Naive thymus-derived CD8-positive, alpha-beta T cell (primary cell): ENCODE measurements at regions not wholly inside any gene's neighbourhood (a gene's known extent, or its start where the extent isn't known, plus 50 kb on each side); places are given as distances from the start of the nearest gene placed in this dataset.
"Not testable (repeated sequence)": the region's sequence is repeated elsewhere in the genome, so short reads cannot be mapped to it uniquely, and the experiment has no call there.

Source experiments
- ATAC-seq, 2 donors: fragments of 150-1000 bp; cut with Tn5 transposase in 1 of 2; sonication (Bioruptor Pico), chemical (Tn5 transposase) in 1 of 2; 1 replicate in 1 of 2; 2 replicates in 1 of 2; pipeline ENCODE4 v1.10.0; 2021; ENCODE audit warnings: mild to moderate bottlenecking in 2 of 2, moderate library complexity in 2 of 2
- POLR2A ChIA-PET: fragments of 350-600 bp; sonication (Branson Sonifier 250); formaldehyde crosslinking; loops from one replicate; lab custom pipeline; 2021; ENCODE audit warnings: antibody characterized with exemption; lab: Charles Lee
- DNase-seq, 10 donors: peaks; one replicate each; pipeline versions ENCODE4 v3.0.0 to v3.0.0-alpha.2; 2020 to 2022
- H3K27ac Mint-ChIP-seq, 10 donors: one replicate each; pipeline ENCODE4 v1.8.0; 2020 to 2022; ENCODE audit warnings: mild to moderate bottlenecking in 10 of 10, mixed read lengths in 10 of 10, moderate library complexity in 4 of 10, inconsistent platforms in 1 of 10
- H3K27me3 Mint-ChIP-seq, 5 donors: one replicate each; pipeline ENCODE4 v1.8.0; 2021 to 2022; ENCODE audit warnings: mixed read lengths in 5 of 5
- H3K36me3 Mint-ChIP-seq, 3 donors: one replicate each; pipeline ENCODE4 v1.8.0; 2020 to 2022; ENCODE audit warnings: mixed read lengths in 3 of 3, mild to moderate bottlenecking in 2 of 3, inconsistent platforms in 1 of 3
- H3K4me1 Mint-ChIP-seq, 4 donors: one replicate each; pipeline ENCODE4 v1.8.0; 2021 to 2022; ENCODE audit warnings: mixed read lengths in 4 of 4
- H3K4me3 Mint-ChIP-seq, 10 donors: one replicate each; pipeline ENCODE4 v1.8.0; 2020 to 2022; ENCODE audit warnings: mild to moderate bottlenecking in 10 of 10, mixed read lengths in 10 of 10, moderate library complexity in 6 of 10, inconsistent platforms in 1 of 10
- H3K9me3 Mint-ChIP-seq, 9 donors: one replicate each; pipeline ENCODE4 v1.8.0; 2020 to 2022; ENCODE audit warnings: mixed read lengths in 9 of 9, mild to moderate bottlenecking in 3 of 9, inconsistent platforms in 1 of 9, moderate library complexity in 1 of 9

DNA sequence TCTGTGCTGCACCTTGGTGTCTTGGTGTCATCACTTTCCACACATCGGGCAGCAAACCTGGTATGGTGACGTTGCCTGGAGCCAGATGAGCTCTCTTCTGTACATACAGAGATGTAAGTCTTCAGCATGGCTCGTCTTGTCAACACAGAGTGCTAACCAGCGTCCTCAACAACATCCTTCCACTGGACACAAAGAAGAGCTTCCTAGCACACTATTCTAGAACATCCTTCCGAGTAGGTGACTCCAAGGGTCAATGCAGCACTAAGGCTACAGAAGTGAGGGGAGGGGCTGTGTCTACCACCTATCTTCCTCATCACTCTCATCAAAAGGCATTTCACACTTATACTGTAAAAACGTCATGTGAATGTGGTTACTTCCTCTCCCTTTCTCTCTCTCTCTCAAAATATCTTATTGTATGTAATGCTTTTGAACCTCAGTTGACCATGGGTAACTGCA lies 108.1 kb upstream of the SLC1A4 start:
- DNase-seq: no peak
- POLR2A ChIA-PET: no interaction called here
- Mint-ChIP-seq H3K4me3 (peak overlapping the region in 2 of 10 donors; percentile 2 to 41), H3K9me3 (no peaks in the 10 kb centered on the region), H3K27me3 (peaks cover 0 to 4% (median 0%) of the 10 kb centered on the region in 5 donors), H3K4me1 (peaks cover 3 to 9% (median 7%) of the 10 kb centered on the region in 4 donors), H3K27ac (peak overlapping the region in 3 of 10 donors; percentile 13 to 81 (median 16)), H3K36me3 (no peaks in the 10 kb centered on the region)
- ATAC-seq: no peak

- Mint-ChIP-seq H3K36me3 (peaks cover 0 to 8% (median 3%) of the 10 kb centered on the region in 3 donors), H3K27ac (no peak overlapping the region), H3K9me3 (peaks cover 0 to 16% (median 0%) of the 10 kb centered on the region in 9 donors), H3K4me1 (no peaks in the 10 kb centered on the region), H3K27me3 (peaks cover 0 to 11% (median 4%) of the 10 kb centered on the region in 5 donors), H3K4me3 (no peak overlapping the region)
- POLR2A ChIA-PET: no interaction called here
- ATAC-seq (no peak), DNase-seq (no peak)
Observed at GRCh38 chr2:64887565-64887964, 101.6 kb upstream of the SLC1A4 start.

DNA sequence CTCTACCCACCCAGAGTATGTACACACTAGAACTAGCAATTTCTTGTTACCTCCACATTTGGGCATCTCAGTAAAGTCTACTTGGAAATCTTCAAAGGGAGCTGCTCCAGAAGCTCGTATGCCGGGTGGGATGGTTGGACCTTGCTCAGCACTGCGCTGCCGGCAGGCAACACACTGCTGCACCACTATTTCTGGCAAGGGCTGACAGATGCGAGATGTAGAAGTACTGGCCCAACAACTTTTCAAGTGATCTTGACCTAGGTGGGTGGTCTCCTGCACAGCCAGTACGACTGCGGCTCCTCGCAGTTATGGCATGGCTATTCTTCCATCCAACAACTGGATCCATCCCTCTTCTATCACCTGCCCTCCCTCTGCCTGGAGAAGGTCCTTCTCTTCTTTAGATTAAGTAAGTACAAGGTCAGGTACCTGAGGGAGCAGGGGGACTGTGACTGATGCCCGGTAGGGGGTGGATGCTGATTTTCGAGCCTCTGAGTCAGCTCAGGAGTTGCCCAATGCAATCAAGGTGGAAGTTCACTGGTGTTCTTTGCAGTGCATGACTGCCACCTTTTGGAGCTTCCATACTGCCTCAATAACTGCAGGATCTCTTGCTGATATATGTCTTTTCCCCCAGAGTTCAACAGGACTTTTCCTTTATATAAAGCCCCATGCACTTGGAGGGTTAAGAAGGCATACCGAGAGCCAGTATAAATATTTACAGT lies 100.4 kb upstream of the SLC1A4 start:
- ATAC-seq: no peak
- Mint-ChIP-seq H3K27ac (no peak overlapping the region), H3K27me3 (peaks cover 0 to 11% (median 4%) of the 10 kb centered on the region in 5 donors), H3K4me3 (no peak overlapping the region), H3K36me3 (peaks cover 0 to 8% (median 3%) of the 10 kb centered on the region in 3 donors), H3K4me1 (no peaks in the 10 kb centered on the region), H3K9me3 (peaks cover 0 to 16% (median 0%) of the 10 kb centered on the region in 9 donors)
- DNase-seq: no peak
- POLR2A ChIA-PET: no interaction called here

GRCh38 chr2:64889803-64890202 lies 99.4 kb upstream of the SLC1A4 start:
- Mint-ChIP-seq H3K4me1 (no peaks in the 10 kb centered on the region), H3K9me3 (peaks cover 0 to 16% (median 0%) of the 10 kb centered on the region in 9 donors), H3K27me3 (peaks cover 0 to 11% (median 4%) of the 10 kb centered on the region in 5 donors), H3K27ac (no peak overlapping the region), H3K4me3 (no peak overlapping the region), H3K36me3 (peaks cover 0 to 8% (median 3%) of the 10 kb centered on the region in 3 donors)
- POLR2A ChIA-PET: no interaction called here
- DNase-seq (no peak), ATAC-seq (no peak)

DNA sequence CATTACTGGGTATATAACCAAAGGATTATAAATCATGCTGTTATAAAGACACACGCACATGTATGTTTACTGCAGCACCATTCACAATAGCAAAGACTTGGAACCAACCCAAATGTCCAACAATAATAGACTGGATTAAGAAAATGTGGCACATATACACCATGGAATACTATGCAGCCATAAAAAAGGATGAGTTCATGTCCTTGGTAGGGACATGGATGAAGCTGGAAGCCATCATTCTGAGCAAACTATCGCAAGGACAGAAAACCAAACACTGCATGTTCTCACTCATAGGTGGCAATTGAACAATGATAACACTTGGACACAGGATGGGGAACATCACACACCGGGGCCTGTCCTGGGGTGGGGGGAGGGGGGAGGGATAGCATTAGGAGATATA lies 92.6 kb upstream of the SLC1A4 start:
- H3K36me3 Mint-ChIP-seq, DNase-seq, ATAC-seq, H3K4me3 Mint-ChIP-seq, H3K27ac Mint-ChIP-seq, H3K9me3 Mint-ChIP-seq, POLR2A ChIA-PET, H3K4me1 Mint-ChIP-seq, H3K27me3 Mint-ChIP-seq: not testable (repeated sequence)

GRCh38 chr2:64899081-64899865 lies 89.9 kb upstream of the SLC1A4 start:
- H3K4me3 Mint-ChIP-seq: peak overlapping the region in 1 of 10 donors; percentile 57

DNA sequence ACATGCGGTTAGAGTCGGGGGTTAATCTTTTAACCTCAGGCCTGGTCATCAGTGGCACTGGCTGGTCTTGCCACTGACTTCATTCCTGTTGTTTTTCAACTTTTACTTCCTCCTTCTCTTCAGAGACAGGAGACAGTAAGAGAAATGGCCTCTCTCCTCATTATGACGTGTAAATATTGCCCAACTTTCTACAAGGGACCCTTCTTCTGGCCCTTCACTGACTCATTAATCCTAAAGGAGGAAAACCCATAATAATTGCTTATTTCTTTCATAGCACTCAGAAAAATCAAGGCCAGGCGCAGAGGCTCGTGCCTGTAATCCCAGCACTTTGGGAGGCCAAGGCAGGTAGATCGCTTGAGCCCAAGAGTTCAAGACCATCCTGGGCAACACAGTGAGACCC lies 89.3 kb upstream of the SLC1A4 start:
- H3K4me3 Mint-ChIP-seq, POLR2A ChIA-PET, H3K9me3 Mint-ChIP-seq, ATAC-seq, DNase-seq, H3K36me3 Mint-ChIP-seq, H3K27ac Mint-ChIP-seq: not testable (repeated sequence)
- peaks cover 5 to 23% (median 9%) of the 10 kb centered on the region in 5 donors for H3K27me3 Mint-ChIP-seq
- peaks cover 0 to 16% (median 1%) of the 10 kb centered on the region in 4 donors for H3K4me1 Mint-ChIP-seq

More at GRCh38 chr2:64899081-64899865, 89.9 kb upstream of the SLC1A4 start:
- Mint-ChIP-seq H3K4me1 (peaks cover 0 to 10% (median 1%) of the 10 kb centered on the region in 4 donors), H3K36me3 (no peaks in the 10 kb centered on the region), H3K9me3 (peaks cover 0 to 3% (median 0%) of the 10 kb centered on the region in 9 donors), H3K27me3 (peaks cover 5 to 21% (median 9%) of the 10 kb centered on the region in 5 donors), H3K27ac (peak overlapping the region in 1 of 10 donors; percentile 46)
- POLR2A ChIA-PET: no interaction called here
- no peak for DNase-seq
- no peak for ATAC-seq

GRCh38 chr2:64904413-64905329 lies 84.5 kb upstream of the SLC1A4 start:
- H3K9me3 Mint-ChIP-seq: no peaks in the 10 kb centered on the region
- no peak for DNase-seq

GRCh38 chr2:64905338-64906024 lies 83.7 kb upstream of the SLC1A4 start:
- no peaks in the 10 kb centered on the region for H3K36me3 Mint-ChIP-seq
- no peak overlapping the region for H3K4me3 Mint-ChIP-seq
- peaks cover 5 to 23% (median 9%) of the 10 kb centered on the region in 5 donors for H3K27me3 Mint-ChIP-seq
- H3K4me1 Mint-ChIP-seq: peaks cover 0 to 15% (median 0%) of the 10 kb centered on the region in 4 donors
- POLR2A ChIA-PET: no interaction called here
- H3K9me3 Mint-ChIP-seq: no peaks in the 10 kb centered on the region
- no peak overlapping the region for H3K27ac Mint-ChIP-seq
- ATAC-seq: no peak
- no peak for DNase-seq

More at GRCh38 chr2:64904413-64905329, 84.5 kb upstream of the SLC1A4 start:
- peak overlapping the region in 1 of 10 donors; percentile 11 for H3K4me3 Mint-ChIP-seq
- H3K36me3 Mint-ChIP-seq: no peaks in the 10 kb centered on the region
- H3K27me3 Mint-ChIP-seq: peaks cover 5 to 23% (median 9%) of the 10 kb centered on the region in 5 donors
- peaks cover 0 to 16% (median 0%) of the 10 kb centered on the region in 4 donors for H3K4me1 Mint-ChIP-seq
- H3K27ac Mint-ChIP-seq: peak overlapping the region in 1 of 10 donors; percentile 21
- ATAC-seq: no peak
- POLR2A ChIA-PET: interaction anchor here (0.6 to 0.9 kb wide), 2 partner anchors 18 to 87 kb away, joined by 3 read pairs; no protein-coding TSS in a partner anchor

GRCh38 chr2:64906853-64907536 lies 82.2 kb upstream of the SLC1A4 start:
- POLR2A ChIA-PET: no interaction called here
- ATAC-seq: no peak

DNA sequence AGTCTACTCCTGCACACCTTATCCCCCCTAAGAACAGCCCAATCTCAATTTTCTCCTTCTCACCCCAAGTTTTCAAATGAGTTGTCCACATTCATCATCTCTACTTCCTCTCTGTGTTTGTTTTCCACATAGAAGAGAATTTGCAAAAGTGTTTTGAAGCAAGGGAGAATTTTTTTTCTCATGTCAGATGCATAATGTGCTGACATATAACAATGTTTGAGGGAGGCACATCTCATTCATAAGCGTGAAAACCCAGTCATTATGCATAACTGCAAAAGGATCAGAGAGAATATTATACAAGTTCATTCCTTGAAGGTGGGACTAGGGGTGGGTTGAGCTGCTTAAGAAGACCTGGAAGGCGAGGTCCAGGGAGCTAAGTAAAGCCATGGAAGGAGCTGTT lies 80.8 kb upstream of the SLC1A4 start:
- no peaks in the 10 kb centered on the region for H3K9me3 Mint-ChIP-seq
- ATAC-seq (no peak), DNase-seq (no peak)
- peaks cover 0 to 21% (median 5%) of the 10 kb centered on the region in 4 donors for H3K4me1 Mint-ChIP-seq
- no peak overlapping the region for H3K4me3 Mint-ChIP-seq
- POLR2A ChIA-PET: interaction anchor here (0.6 kb wide), 1 partner anchor 206 kb away, joined by 3 read pairs; no protein-coding TSS in a partner anchor
- no peaks in the 10 kb centered on the region for H3K36me3 Mint-ChIP-seq
- H3K27ac Mint-ChIP-seq: no peak overlapping the region
- H3K27me3 Mint-ChIP-seq: peaks cover 0 to 11% (median 2%) of the 10 kb centered on the region in 5 donors

More at GRCh38 chr2:64906853-64907536, 82.2 kb upstream of the SLC1A4 start:
- no peak for DNase-seq
- peaks cover 0 to 15% (median 0%) of the 10 kb centered on the region in 4 donors for H3K4me1 Mint-ChIP-seq
- H3K9me3 Mint-ChIP-seq: no peaks in the 10 kb centered on the region
- no peak overlapping the region for H3K4me3 Mint-ChIP-seq
- no peaks in the 10 kb centered on the region for H3K36me3 Mint-ChIP-seq
- peak overlapping the region in 1 of 10 donors; percentile 1 for H3K27ac Mint-ChIP-seq
- H3K27me3 Mint-ChIP-seq: peaks cover 5 to 23% (median 7%) of the 10 kb centered on the region in 5 donors
